ENCODE measurements at regions not wholly inside any gene's neighbourhood (a gene's known extent, or its start where the extent isn't known, plus 50 kb on each side); places are given as distances from the start of the nearest gene placed in this dataset.

DNA sequence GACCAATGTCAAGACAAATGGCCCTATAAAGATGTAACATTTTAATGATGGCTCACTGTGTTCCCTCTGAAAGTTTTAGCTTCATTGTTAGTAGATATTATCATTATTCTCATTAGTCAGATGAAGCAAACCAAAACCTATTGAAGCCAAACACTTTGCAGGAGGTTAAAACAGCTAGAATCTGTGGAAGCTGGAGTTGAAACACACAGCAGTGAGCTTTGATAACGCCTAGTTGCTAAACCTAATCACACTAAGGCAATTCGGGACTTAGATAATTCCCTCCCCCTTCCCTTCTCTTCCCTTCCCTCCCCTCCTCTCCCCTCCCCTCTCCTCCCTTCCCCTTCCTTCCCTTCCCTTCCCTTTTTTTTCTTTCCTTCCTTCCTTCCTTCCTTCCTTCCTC, 165.7 kb downstream of the TRIB2 start:
- Histone ChIP-seq H3K9me3 (ENCODE audit: control insufficient read depth, insufficient read depth, low read depth, low read length) (no peaks in the 10 kb centered on the region), H3K36me3 (ENCODE audit: control insufficient read depth in 2 of 2, insufficient read depth in 1 of 2, low read length in 2 of 2) (no peaks in the 10 kb centered on the region), H3K27ac (ENCODE audit: extremely low read depth, low read depth, low read length) (no peak overlapping the region), H3K4me1 (ENCODE audit: control insufficient read depth, insufficient read depth, low read length) (no peaks in the 10 kb centered on the region), H3K4me3 (ENCODE audit: low read depth, low read length) (no peak overlapping the region)
- ChIA-PET CTCF (interaction anchor here (0.6 to 1.1 kb wide), 3 partner anchors 63 to 125 kb away, joined by 3 to 5 read pairs (median 3); no protein-coding TSS in a partner anchor), POLR2A (no interaction called here)
- TF ChIP-seq ZNF223 (tag by site-specific recombination; IDR thresholded peaks at IDR 0.05) (no peak), ZNF114 (tag by site-specific recombination; IDR thresholded peaks at IDR 0.05) (no peak), BCL11B (tag by site-specific recombination; IDR thresholded peaks at IDR 0.05; ENCODE audit: low read depth) (no peak), OVOL3 (tag by site-specific recombination; IDR thresholded peaks at IDR 0.05) (no peak), PRDM1 (tag by site-specific recombination; IDR thresholded peaks at IDR 0.05) (no peak), ZNF530 (tag by site-specific recombination; IDR thresholded peaks at IDR 0.05; ENCODE audit: low read depth) (no peak), RBAK (tag by site-specific recombination; IDR thresholded peaks at IDR 0.05) (no peak), ZNF843 (tag by site-specific recombination; IDR thresholded peaks at IDR 0.05) (no peak), ZNF174 (tag by site-specific recombination; IDR thresholded peaks at IDR 0.05) (no peak), ZNF391 (tag by site-specific recombination; IDR thresholded peaks at IDR 0.05; ENCODE audit: borderline replicate concordance, low read depth) (no peak)
- TF ChIP-seq, protein P1, sequence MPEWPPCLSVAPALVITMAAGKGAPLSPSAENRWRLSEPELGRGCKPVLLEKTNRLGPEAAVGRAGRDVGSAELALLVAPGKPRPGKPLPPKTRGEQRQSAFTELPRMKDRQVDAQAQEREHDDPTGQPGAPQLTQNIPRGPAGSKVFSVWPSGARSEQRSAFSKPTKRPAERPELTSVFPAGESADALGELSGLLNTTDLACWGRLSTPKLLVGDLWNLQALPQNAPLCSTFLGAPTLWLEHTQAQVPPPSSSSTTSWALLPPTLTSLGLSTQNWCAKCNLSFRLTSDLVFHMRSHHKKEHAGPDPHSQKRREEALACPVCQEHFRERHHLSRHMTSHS (tag by site-specific recombination; IDR thresholded peaks at IDR 0.05), result no peak
- TF ChIP-seq, protein P2, sequence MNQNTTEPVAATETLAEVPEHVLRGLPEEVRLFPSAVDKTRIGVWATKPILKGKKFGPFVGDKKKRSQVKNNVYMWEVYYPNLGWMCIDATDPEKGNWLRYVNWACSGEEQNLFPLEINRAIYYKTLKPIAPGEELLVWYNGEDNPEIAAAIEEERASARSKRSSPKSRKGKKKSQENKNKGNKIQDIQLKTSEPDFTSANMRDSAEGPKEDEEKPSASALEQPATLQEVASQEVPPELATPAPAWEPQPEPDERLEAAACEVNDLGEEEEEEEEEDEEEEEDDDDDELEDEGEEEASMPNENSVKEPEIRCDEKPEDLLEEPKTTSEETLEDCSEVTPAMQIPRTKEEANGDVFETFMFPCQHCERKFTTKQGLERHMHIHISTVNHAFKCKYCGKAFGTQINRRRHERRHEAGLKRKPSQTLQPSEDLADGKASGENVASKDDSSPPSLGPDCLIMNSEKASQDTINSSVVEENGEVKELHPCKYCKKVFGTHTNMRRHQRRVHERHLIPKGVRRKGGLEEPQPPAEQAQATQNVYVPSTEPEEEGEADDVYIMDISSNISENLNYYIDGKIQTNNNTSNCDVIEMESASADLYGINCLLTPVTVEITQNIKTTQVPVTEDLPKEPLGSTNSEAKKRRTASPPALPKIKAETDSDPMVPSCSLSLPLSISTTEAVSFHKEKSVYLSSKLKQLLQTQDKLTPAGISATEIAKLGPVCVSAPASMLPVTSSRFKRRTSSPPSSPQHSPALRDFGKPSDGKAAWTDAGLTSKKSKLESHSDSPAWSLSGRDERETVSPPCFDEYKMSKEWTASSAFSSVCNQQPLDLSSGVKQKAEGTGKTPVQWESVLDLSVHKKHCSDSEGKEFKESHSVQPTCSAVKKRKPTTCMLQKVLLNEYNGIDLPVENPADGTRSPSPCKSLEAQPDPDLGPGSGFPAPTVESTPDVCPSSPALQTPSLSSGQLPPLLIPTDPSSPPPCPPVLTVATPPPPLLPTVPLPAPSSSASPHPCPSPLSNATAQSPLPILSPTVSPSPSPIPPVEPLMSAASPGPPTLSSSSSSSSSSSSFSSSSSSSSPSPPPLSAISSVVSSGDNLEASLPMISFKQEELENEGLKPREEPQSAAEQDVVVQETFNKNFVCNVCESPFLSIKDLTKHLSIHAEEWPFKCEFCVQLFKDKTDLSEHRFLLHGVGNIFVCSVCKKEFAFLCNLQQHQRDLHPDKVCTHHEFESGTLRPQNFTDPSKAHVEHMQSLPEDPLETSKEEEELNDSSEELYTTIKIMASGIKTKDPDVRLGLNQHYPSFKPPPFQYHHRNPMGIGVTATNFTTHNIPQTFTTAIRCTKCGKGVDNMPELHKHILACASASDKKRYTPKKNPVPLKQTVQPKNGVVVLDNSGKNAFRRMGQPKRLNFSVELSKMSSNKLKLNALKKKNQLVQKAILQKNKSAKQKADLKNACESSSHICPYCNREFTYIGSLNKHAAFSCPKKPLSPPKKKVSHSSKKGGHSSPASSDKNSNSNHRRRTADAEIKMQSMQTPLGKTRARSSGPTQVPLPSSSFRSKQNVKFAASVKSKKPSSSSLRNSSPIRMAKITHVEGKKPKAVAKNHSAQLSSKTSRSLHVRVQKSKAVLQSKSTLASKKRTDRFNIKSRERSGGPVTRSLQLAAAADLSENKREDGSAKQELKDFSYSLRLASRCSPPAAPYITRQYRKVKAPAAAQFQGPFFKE (tag by site-specific recombination; IDR thresholded peaks at IDR 0.05; ENCODE audit: borderline replicate concordance), result no peak
- TF ChIP-seq, protein P3, sequence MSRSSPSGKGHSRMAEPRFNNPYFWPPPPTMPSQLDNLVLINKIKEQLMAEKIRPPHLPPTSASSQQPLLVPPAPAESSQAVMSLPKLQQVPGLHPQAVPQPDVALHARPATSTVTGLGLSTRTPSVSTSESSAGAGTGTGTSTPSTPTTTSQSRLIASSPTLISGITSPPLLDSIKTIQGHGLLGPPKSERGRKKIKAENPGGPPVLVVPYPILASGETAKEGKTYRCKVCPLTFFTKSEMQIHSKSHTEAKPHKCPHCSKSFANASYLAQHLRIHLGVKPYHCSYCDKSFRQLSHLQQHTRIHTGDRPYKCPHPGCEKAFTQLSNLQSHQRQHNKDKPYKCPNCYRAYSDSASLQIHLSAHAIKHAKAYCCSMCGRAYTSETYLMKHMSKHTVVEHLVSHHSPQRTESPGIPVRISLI (tag by site-specific recombination; IDR thresholded peaks at IDR 0.05), result no peak

DNA sequence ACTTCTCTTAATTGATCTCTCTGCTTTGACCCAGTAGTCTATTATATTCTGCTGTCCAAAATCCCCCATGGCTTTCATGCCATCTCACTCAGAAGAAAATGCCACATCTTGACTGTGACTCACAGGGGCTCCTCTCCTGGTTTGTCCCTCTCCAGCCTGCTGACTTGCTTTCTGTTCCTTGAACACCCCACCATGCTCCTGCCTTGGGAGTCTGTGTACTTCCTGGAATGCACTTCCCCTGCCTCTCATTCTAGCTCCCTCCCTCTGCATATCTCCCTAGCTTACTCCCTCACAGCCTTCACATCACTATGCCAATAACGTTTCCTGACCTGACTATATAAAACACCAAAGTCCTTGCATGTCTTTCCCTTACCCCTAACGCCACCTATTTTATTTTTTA, 167.2 kb downstream of the TRIB2 start:
- H3K4me3 ChIP-seq (ENCODE audit: low read depth, low read length), result no peak overlapping the region
- H3K36me3 ChIP-seq (ENCODE audit: control insufficient read depth in 2 of 2, insufficient read depth in 1 of 2, low read length in 2 of 2), result no peaks in the 10 kb centered on the region
- H3K27ac ChIP-seq (ENCODE audit: extremely low read depth, low read depth, low read length), result no peak overlapping the region
- no peak for TF ChIP-seq WT1 (tag by site-specific recombination; IDR thresholded peaks at IDR 0.05)
- CTCF ChIA-PET, result no interaction called here
- H3K9me3 ChIP-seq (ENCODE audit: control insufficient read depth, insufficient read depth, low read depth, low read length), result no peaks in the 10 kb centered on the region
- POLR2A ChIA-PET, result no interaction called here
- no peaks in the 10 kb centered on the region for H3K4me1 ChIP-seq (ENCODE audit: control insufficient read depth, insufficient read depth, low read length)

DNA sequence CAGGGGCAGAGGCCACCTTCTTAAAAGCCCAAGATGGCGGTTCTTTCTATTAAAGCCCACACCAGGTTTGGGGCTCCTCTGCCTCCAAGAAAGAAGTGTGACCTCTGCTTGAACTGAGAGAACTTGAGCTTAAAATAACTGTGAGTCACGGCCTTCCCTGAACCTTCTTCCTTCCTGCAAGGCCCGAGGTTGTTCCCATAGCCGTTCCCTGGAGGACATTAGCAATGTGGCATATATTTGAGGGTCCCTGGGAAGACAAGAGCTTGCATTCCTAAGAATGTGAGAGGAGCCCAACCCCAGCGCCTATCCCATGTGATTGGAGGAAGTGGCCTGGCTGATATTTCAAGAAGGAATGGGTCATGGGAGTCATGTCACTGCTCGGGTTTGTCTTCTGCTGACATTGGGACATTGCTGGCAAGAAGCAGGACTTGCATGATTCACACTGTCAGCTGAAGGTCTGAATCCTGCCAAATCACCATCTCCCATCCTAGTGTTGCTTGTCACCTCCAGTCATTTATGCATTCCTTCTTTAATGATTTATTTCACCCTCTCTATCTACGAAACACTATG, 168.1 kb downstream of the TRIB2 start:
- no peaks in the 10 kb centered on the region for H3K36me3 ChIP-seq (ENCODE audit: control insufficient read depth in 2 of 2, insufficient read depth in 1 of 2, low read length in 2 of 2)
- H3K4me3 ChIP-seq (ENCODE audit: low read depth, low read length), result no peak overlapping the region
- H3K4me1 ChIP-seq (ENCODE audit: control insufficient read depth, insufficient read depth, low read length), result no peaks in the 10 kb centered on the region
- no peak for TF ChIP-seq REPIN1 (tag by site-specific recombination; IDR thresholded peaks at IDR 0.05; ENCODE audit: low read depth)
- TF ChIP-seq SP2 (tag by site-specific recombination; IDR thresholded peaks at IDR 0.05), result no peak
- no peak for TF ChIP-seq ZNF768 (tag by site-specific recombination; IDR thresholded peaks at IDR 0.05)
- no peak for TF ChIP-seq OSR2 (tag by site-specific recombination; IDR thresholded peaks at IDR 0.05)
- no peak for TF ChIP-seq GLIS1 (tag by site-specific recombination; IDR thresholded peaks at IDR 0.05)
- TF ChIP-seq MYNN (tag by site-specific recombination; IDR thresholded peaks at IDR 0.05; ENCODE audit: borderline replicate concordance), result no peak
- TF ChIP-seq PRDM1 (tag by site-specific recombination; IDR thresholded peaks at IDR 0.05), result no peak
- TF ChIP-seq ZNF677 (tag by site-specific recombination; IDR thresholded peaks at IDR 0.05), result no peak
- TF ChIP-seq, protein P4, sequence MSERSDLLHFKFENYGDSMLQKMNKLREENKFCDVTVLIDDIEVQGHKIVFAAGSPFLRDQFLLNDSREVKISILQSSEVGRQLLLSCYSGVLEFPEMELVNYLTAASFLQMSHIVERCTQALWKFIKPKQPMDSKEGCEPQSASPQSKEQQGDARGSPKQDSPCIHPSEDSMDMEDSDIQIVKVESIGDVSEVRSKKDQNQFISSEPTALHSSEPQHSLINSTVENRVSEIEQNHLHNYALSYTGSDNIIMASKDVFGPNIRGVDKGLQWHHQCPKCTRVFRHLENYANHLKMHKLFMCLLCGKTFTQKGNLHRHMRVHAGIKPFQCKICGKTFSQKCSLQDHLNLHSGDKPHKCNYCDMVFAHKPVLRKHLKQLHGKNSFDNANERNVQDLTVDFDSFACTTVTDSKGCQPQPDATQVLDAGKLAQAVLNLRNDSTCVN (tag by site-specific recombination; optimal IDR thresholded peaks at IDR 0.05), result no peak
- no peak overlapping the region for H3K27ac ChIP-seq (ENCODE audit: extremely low read depth, low read depth, low read length)
- POLR2A ChIA-PET, result no interaction called here
- CTCF ChIA-PET, result interaction anchor here (0.7 to 1.1 kb wide), 2 partner anchors 122 to 1197 kb away, joined by 3 to 6 read pairs; no protein-coding TSS in a partner anchor
- H3K9me3 ChIP-seq (ENCODE audit: control insufficient read depth, insufficient read depth, low read depth, low read length), result no peaks in the 10 kb centered on the region
